ENCODE measurements at regions not wholly inside any gene's neighbourhood (a gene's known extent, or its start where the extent isn't known, plus 50 kb on each side); places are given as distances from the start of the nearest gene placed in this dataset.

- no peak for TF ChIP-seq CTCF (IDR thresholded peaks at IDR 0.05 in 4 of 5, conservative IDR thresholded peaks at IDR 0.05 in 1 of 5)
- no peak for TF ChIP-seq POLR2A (IDR thresholded peaks at IDR 0.05)
Measured at GRCh38 chr2:191757208-191757607, 79.3 kb downstream of the NABP1 start.
